PC-9 (cell line): ENCODE measurements at regions not wholly inside any gene's neighbourhood (a gene's known extent, or its start where the extent isn't known, plus 50 kb on each side); places are given as distances from the start of the nearest gene placed in this dataset.

Experiments used
- BruUV-seq: library from RNA; stranded (reverse); fragments of 400-500 nt; replicated peaks from 2 replicates; lab custom pipeline; 2021; lab: Mats Ljungman, UMichigan
- CTCF ChIA-PET: fragments of 300-600 bp; sonication (Branson Sonifier 250); formaldehyde crosslinking; loops from one replicate; lab custom pipeline; 2022; ENCODE audit warnings: antibody characterized with exemption; lab: Charles Lee
- POLR2A ChIA-PET: fragments of 300-600 bp; sonication (Branson Sonifier 250); formaldehyde crosslinking; loops from one replicate; lab custom pipeline; 2022; ENCODE audit warnings: antibody characterized with exemption; ENCODE audit not compliant: unreplicated experiment; lab: Charles Lee
- DNase-seq, 2 experiments: peaks; one replicate each; pipeline versions ENCODE4 v3.0.0 to v3.0.0-alpha.2; 2015 to 2022; ENCODE audit warnings: mixed read lengths in 1 of 2
- H2AFZ ChIP-seq: fragments of 200-600 bp; sonication (generic); 2 replicates; pipeline ENCODE4 v1.8.1; 2017; ENCODE audit warnings: antibody characterized with exemption
- H3F3A ChIP-seq: fragments of 200-600 bp; sonication (generic); 2 replicates; pipeline ENCODE4 v1.8.1; 2017; ENCODE audit warnings: antibody characterized with exemption, mild to moderate bottlenecking, low read depth; ENCODE audit not compliant: insufficient read depth
- H3K27ac ChIP-seq: fragments of 200-600 bp; sonication (generic); 2 replicates; pipeline ENCODE4 v1.6.1; 2016; ENCODE audit warnings: mixed run types
- H3K27me3 ChIP-seq: fragments of 200-600 bp; sonication (generic); 2 replicates; pipeline ENCODE4 v1.6.1; 2016; ENCODE audit warnings: low read depth, mixed run types; ENCODE audit not compliant: insufficient read depth
- H3K36me3 ChIP-seq: fragments of 200-600 bp; sonication (generic); 2 replicates; pipeline ENCODE4 v1.6.1; 2016; ENCODE audit warnings: low read depth, mixed run types
- H3K4me1 ChIP-seq: fragments of 200-600 bp; sonication (generic); replicated peaks from 2 replicates; pipeline ENCODE4 v1.6.1; 2016; ENCODE audit warnings: mixed run types; ENCODE audit not compliant: insufficient read depth
- H3K4me2 ChIP-seq: fragments of 200-600 bp; sonication (generic); 2 replicates; pipeline ENCODE4 v1.6.1; 2017; ENCODE audit warnings: mixed run types
- H3K4me3 ChIP-seq: fragments of 200-600 bp; sonication (generic); 2 replicates; pipeline ENCODE4 v1.6.1; 2016; ENCODE audit warnings: mixed run types
- H3K79me2 ChIP-seq: fragments of 200-600 bp; sonication (generic); 2 replicates; pipeline ENCODE4 v1.6.1; 2017; ENCODE audit warnings: low read depth, mixed run types
- H3K9me2 ChIP-seq: fragments of 200-600 bp; sonication (generic); 2 replicates; pipeline ENCODE4 v1.8.1; 2017; ENCODE audit warnings: mild to moderate bottlenecking; ENCODE audit not compliant: insufficient read depth
- H3K9me3 ChIP-seq: fragments of 200-600 bp; sonication (generic); 2 replicates; pipeline ENCODE4 v1.8.1; 2016; ENCODE audit warnings: low read depth; ENCODE audit not compliant: insufficient read depth
- H4K20me1 ChIP-seq: fragments of 200-600 bp; sonication (generic); 2 replicates; pipeline ENCODE4 v1.8.1; 2017; ENCODE audit not compliant: insufficient read depth
- EZH2 ChIP-seq: fragments of 200-600 bp; sonication (generic); IDR thresholded peaks from 2 replicates; pipeline ENCODE4 v1.8.0; 2017; ENCODE audit warnings: antibody characterized with exemption, low read depth
- intact Hi-C: fragments of 100-400 bp; cut with micrococcal nuclease; formaldehyde crosslinking; loops from one replicate; pipeline ENCODE4 v1.10.0; 2022; ENCODE audit not compliant: unreplicated experiment
- TF ChIP-seq, protein P1 (sequence below): fragments of 200-600 bp; sonication (generic); conservative IDR thresholded peaks from 2 replicates; pipeline ENCODE4 v1.6.1; 2017; ENCODE audit warnings: mixed run types, antibody characterized with exemption, mild to moderate bottlenecking, moderate library complexity

DNA sequence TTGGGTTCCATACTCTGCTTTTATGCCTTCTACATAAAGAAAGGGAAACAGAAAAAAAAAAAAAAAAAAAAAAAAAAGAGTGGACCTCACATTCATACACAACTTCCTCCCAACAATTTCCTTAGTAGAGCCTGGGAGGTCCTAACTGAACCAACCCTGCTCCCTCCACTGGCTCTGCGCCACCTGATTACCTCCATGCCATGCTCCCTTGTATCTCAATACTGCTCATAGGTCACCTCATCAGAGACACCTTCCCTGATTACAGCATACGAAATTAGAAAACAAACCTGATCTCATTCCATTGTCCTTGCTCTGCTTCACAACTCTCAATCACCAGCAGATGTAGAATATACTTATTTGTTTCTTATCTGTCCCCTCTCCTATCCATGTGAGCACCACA is 134.2 kb upstream of the EYA4 start:
- H3K4me3 ChIP-seq, result no peak overlapping the region
- POLR2A ChIA-PET, result no interaction called here

DNA sequence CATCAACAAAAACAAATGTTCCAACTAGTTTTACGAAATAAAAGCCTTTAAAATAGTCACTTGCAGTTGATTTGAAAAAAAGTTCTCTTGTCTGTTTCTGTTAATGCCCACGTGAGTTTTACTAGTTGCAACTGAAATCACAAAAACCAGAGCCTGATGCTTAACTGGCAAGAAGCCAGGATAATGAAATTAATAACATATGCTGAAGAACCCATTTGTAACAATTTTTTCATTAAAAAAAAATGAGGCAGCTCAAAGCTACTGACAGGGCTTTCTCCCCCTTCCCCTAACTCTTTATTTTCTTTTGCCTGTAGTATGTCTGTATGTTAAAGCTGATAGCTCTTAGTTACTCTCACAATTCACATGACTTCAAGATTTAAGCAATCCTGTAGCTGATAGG is 132.7 kb upstream of the EYA4 start:
- Histone ChIP-seq H3K9me2 (no peaks in the 10 kb centered on the region), H3K79me2 (no peaks in the 10 kb centered on the region), H3K9me3 (no peaks in the 10 kb centered on the region), H3K36me3 (no peaks in the 10 kb centered on the region), H3K27ac (no peak overlapping the region), H2AFZ (no peak overlapping the region), H4K20me1 (no peaks in the 10 kb centered on the region), H3K27me3 (no peaks in the 10 kb centered on the region), H3K4me2 (no peak overlapping the region), H3K4me3 (no peak overlapping the region), H3K4me1 (no peaks in the 10 kb centered on the region), H3F3A (no peaks in the 10 kb centered on the region)
- TF ChIP-seq, protein P1, sequence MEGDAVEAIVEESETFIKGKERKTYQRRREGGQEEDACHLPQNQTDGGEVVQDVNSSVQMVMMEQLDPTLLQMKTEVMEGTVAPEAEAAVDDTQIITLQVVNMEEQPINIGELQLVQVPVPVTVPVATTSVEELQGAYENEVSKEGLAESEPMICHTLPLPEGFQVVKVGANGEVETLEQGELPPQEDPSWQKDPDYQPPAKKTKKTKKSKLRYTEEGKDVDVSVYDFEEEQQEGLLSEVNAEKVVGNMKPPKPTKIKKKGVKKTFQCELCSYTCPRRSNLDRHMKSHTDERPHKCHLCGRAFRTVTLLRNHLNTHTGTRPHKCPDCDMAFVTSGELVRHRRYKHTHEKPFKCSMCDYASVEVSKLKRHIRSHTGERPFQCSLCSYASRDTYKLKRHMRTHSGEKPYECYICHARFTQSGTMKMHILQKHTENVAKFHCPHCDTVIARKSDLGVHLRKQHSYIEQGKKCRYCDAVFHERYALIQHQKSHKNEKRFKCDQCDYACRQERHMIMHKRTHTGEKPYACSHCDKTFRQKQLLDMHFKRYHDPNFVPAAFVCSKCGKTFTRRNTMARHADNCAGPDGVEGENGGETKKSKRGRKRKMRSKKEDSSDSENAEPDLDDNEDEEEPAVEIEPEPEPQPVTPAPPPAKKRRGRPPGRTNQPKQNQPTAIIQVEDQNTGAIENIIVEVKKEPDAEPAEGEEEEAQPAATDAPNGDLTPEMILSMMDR, result no peak
- TF ChIP-seq EZH2, result no peak
- ChIA-PET CTCF (no interaction called here), POLR2A (no interaction called here)
- no peak for DNase-seq
- BruUV-seq, result no TSS peak
- intact Hi-C loops, result no loop called here

More for the DNA sequence above, 134.2 kb upstream of the EYA4 start:
- no peaks in the 10 kb centered on the region for H3K79me2 ChIP-seq
- no peak overlapping the region for H3K27ac ChIP-seq
- intact Hi-C loops, result no loop called here
- no peak for DNase-seq
- no peak for TF ChIP-seq EZH2
- TF ChIP-seq, protein P1, result no peak
- H4K20me1 ChIP-seq, result no peaks in the 10 kb centered on the region
- CTCF ChIA-PET, result no interaction called here
- no peak overlapping the region for H3K4me2 ChIP-seq
- H3K9me2 ChIP-seq, result no peaks in the 10 kb centered on the region
- no peaks in the 10 kb centered on the region for H3K27me3 ChIP-seq
- H3K9me3 ChIP-seq, result no peaks in the 10 kb centered on the region
- H2AFZ ChIP-seq, result no peak overlapping the region
- no TSS peak for BruUV-seq
- no peaks in the 10 kb centered on the region for H3F3A ChIP-seq
- H3K4me1 ChIP-seq, result no peaks in the 10 kb centered on the region
- no peaks in the 10 kb centered on the region for H3K36me3 ChIP-seq

DNA sequence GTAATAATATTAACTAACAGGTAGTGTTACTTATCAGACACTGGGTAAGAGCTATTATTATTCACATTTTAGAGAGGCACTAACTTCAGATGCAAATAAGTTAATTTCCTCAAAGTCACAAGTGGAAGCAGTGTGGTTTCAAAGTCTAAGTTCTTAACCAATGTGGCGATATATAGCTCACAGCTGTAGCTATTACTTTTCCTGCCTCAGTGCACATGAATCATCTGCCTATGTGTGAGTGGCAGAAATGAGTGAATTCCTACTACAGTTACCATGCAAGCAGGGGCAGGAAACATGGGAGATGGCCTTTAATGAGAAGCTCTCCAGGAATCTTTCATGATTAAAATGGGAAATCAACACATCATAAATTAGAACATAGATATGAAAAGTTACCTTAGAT is 126.2 kb upstream of the EYA4 start:
- Histone ChIP-seq H3K4me1 (no peaks in the 10 kb centered on the region), H3K79me2 (no peaks in the 10 kb centered on the region), H3K27me3 (no peaks in the 10 kb centered on the region), H2AFZ (no peak overlapping the region), H3K9me2 (no peaks in the 10 kb centered on the region), H3F3A (no peaks in the 10 kb centered on the region), H3K4me3 (no peak overlapping the region), H3K9me3 (no peaks in the 10 kb centered on the region; the same call in 1 of the 2 replicates), H3K36me3 (no peaks in the 10 kb centered on the region), H4K20me1 (no peaks in the 10 kb centered on the region), H3K4me2 (no peak overlapping the region), H3K27ac (no peak overlapping the region)
- DNase-seq, result no peak
- no peak for TF ChIP-seq EZH2
- TF ChIP-seq, protein P1, result no peak
- BruUV-seq, result no TSS peak
- intact Hi-C loops, result no loop called here
- ChIA-PET CTCF (no interaction called here), POLR2A (no interaction called here)
